Activated naive CD4-positive, alpha-beta T cell treated with anti-CD3 and anti-CD28 coated beads for 36 hours (primary cell): ENCODE measurements at regions not wholly inside any gene's neighbourhood (a gene's known extent, or its start where the extent isn't known, plus 50 kb on each side); places are given as distances from the start of the nearest gene placed in this dataset.

Experiments used
- CTCF ChIA-PET: fragments of 350-600 bp; sonication (Branson Sonifier 250); formaldehyde crosslinking; loops from one replicate; lab custom pipeline; 2021; ENCODE audit warnings: antibody characterized with exemption; lab: Charles Lee
- DNase-seq: peaks from one replicate; pipeline ENCODE4 v3.0.0-alpha.2; 2020
- H3K27ac Mint-ChIP-seq: one replicate; pipeline ENCODE4 v1.8.0; 2021; ENCODE audit warnings: mild to moderate bottlenecking, mixed read lengths
- H3K27me3 Mint-ChIP-seq: one replicate; pipeline ENCODE4 v1.8.0; 2021; ENCODE audit warnings: low read depth, mixed read lengths
- H3K36me3 Mint-ChIP-seq: one replicate; pipeline ENCODE4 v1.8.0; 2021; ENCODE audit warnings: low read depth, mixed read lengths
- H3K4me1 Mint-ChIP-seq: one replicate; pipeline ENCODE4 v1.8.0; 2021; ENCODE audit warnings: low read depth, mixed read lengths
- H3K4me3 Mint-ChIP-seq: one replicate; pipeline ENCODE4 v1.8.0; 2021; ENCODE audit warnings: mild to moderate bottlenecking, moderate library complexity, mixed read lengths
- H3K9me3 Mint-ChIP-seq: one replicate; pipeline ENCODE4 v1.8.0; 2021; ENCODE audit warnings: mixed read lengths
- intact Hi-C: fragments of 100-400 bp; cut with micrococcal nuclease; formaldehyde crosslinking; loops from one replicate; pipeline ENCODE4 v1.15.1; 2023

- no peak for DNase-seq
- intact Hi-C loops = no loop called here
- Mint-ChIP-seq H3K36me3 (no peaks in the 10 kb centered on the region), H3K4me1 (no peaks in the 10 kb centered on the region), H3K9me3 (no peaks in the 10 kb centered on the region), H3K4me3 (no peak overlapping the region), H3K27me3 (peaks cover 2% of the 10 kb centered on the region), H3K27ac (no peak overlapping the region)
- CTCF ChIA-PET = interaction anchor here (0.6 kb wide), 1 partner anchor 1316 kb away, joined by 3 read pairs; no protein-coding TSS in a partner anchor
Measured at GRCh38 chr10:129393812-129394211, 73.2 kb upstream of the MGMT start.

DNA sequence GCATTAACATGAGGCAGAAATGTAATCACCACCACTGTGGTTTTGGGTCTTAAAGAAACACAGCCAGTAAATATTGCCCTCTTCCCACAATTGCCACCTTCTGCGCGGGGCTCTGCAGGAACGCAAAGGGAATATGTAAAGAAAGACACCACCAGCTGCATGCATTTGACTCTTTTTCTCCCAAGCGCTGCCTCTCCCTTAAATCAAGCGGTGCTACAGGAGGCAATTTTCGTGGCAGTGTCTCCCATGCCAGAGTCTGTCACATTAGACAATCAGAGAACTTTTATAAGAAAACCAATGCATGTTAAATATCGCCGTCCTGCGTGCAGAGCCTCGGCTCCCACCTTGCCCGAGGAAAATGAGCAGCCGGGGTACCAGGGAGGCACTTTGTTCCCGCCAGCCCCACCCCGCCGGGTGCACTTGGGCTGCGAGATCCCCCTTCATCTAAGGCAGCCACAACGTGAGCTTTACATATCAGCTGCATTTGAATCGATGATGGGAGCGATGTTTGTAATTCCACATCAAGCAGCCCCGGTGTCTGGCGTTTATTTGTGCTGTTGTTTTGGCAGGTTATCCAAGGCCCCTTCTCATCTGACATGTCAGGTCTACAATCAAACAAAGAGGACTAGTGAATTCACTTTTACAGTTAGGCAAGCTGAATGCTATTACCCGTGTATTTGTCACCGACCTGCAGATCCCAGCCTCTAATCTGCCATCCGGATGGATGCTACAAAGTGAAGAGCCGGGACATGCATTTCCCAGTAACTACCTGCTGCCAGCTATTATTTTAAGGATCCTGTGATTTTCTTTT is 72.3 kb upstream of the MGMT start:
- Mint-ChIP-seq H3K4me1 (no peaks in the 10 kb centered on the region), H3K27ac (no peak overlapping the region), H3K4me3 (no peak overlapping the region), H3K9me3 (no peaks in the 10 kb centered on the region), H3K36me3 (no peaks in the 10 kb centered on the region), H3K27me3 (no peaks in the 10 kb centered on the region)
- intact Hi-C loops = no loop called here
- CTCF ChIA-PET = interaction anchor here (0.6 kb wide), 1 partner anchor 1317 kb away, joined by 3 read pairs; no protein-coding TSS in a partner anchor
- no peak for DNase-seq

DNA sequence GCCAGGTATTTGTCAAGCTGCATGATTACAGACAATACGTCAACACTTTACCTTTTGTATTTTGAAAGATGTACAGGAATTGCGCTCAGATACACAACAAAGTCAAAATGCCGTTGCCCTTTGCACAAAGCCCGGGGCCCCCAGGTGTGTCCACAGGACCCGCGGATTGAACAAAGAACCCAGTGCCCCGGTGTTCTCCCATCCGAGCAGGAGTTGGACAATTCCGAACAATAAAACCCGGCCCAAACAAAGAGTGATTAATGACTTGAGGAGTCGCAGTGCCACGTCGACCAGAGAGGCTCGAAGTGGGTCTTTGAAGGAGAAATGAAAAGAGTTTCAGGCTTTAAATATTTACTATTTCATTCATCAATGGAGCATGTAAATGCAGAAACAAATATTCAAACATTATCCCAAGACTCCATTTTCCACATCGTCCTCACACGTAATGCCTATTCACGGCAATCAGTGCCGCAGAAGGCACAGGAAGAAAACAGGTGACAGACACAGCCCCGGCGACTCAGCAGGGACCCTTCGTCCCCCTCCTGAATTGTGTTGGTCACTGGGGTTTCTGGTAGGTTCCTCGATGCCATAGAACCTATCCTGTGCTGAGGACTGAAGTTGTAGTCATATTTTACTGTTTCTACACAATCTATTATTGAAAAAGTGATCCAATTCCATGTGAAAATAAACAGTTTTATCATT is 70.9 kb upstream of the MGMT start:
- intact Hi-C loops = no loop called here
- DNase-seq = no peak
- Mint-ChIP-seq H3K4me1 (no peaks in the 10 kb centered on the region), H3K4me3 (no peak overlapping the region), H3K27me3 (no peaks in the 10 kb centered on the region), H3K36me3 (no peaks in the 10 kb centered on the region), H3K27ac (no peak overlapping the region), H3K9me3 (no peaks in the 10 kb centered on the region)
- CTCF ChIA-PET = no interaction called here

DNA sequence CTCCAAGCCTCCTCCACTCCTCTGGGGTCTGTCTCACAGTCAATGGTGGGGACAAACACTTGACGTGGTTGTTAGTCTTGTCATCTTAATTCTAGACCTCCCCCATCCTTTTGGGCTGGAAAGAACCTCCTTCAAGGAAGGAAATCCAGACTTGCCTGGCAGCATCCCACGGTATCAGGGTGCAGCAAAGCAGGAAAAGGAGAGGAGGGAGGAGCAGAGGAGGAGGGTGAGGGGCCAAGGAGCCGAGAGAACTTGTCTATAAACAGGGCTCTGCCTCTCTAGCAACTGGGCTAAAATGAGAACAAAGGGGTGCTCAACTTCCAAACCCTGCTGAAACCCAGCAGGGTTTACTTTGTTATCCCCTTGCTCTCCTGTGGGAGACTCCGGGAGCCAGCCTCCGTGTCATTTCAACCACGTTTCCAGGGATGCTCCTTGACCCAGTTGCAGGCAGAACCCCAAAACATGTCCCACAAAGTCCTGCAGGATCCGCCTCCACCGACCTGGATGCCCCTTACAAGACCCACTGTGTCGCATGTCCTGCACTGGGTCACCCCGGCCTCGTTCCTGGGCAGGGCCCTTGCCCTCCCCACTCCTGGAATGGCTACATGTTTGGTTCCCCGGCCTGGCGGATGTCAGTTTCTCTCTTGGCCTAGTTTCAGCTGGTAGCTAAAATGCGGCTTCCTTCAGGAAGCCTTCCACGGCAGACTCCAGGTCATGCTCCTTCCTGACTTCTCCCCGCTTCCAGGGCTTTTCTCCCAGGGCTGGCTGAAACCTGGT is 69.7 kb upstream of the MGMT start:
- H3K9me3 Mint-ChIP-seq = no peaks in the 10 kb centered on the region
- no peaks in the 10 kb centered on the region for H3K36me3 Mint-ChIP-seq
- CTCF ChIA-PET = no interaction called here
- intact Hi-C loops = no loop called here
- H3K27ac Mint-ChIP-seq = no peak overlapping the region
- H3K4me1 Mint-ChIP-seq = no peaks in the 10 kb centered on the region
- DNase-seq = no peak
- H3K27me3 Mint-ChIP-seq = no peaks in the 10 kb centered on the region
- H3K4me3 Mint-ChIP-seq = no peak overlapping the region

DNA sequence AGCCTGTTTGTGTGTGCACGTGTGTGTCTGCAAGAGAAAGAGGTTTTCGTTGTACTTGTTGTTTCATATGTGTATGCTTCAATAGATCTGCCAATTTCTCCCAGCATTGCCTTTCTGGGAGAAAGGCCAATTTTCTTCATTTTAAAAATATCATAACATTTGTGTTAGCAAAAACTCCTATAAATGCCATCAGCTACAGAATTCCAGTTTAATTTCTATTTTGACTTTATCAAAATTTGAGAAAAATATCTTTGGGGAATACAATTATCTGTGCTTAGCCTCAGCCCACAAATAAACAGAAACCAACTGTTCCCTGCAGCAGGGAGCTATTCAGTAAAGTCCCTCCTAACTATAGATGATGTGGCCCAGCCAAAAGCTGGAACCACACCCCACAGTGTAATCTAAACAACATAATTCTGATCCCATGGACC is 68.3 kb upstream of the MGMT start:
- no peaks in the 10 kb centered on the region for H3K4me1 Mint-ChIP-seq
- H3K36me3 Mint-ChIP-seq = no peaks in the 10 kb centered on the region
- no peak for DNase-seq
- no peak overlapping the region for H3K27ac Mint-ChIP-seq
- H3K27me3 Mint-ChIP-seq = no peaks in the 10 kb centered on the region
- no peaks in the 10 kb centered on the region for H3K9me3 Mint-ChIP-seq
- intact Hi-C loops = no loop called here
- no peak overlapping the region for H3K4me3 Mint-ChIP-seq
- CTCF ChIA-PET = interaction anchor here (0.6 kb wide), 1 partner anchor 1370 kb away, joined by 6 read pairs; no protein-coding TSS in a partner anchor

- no peak for DNase-seq
- intact Hi-C loops = no loop called here
- Mint-ChIP-seq H3K27ac (no peak overlapping the region), H3K4me3 (no peak overlapping the region), H3K9me3 (no peaks in the 10 kb centered on the region), H3K36me3 (no peaks in the 10 kb centered on the region), H3K27me3 (no peaks in the 10 kb centered on the region), H3K4me1 (no peaks in the 10 kb centered on the region)
- CTCF ChIA-PET = no interaction called here
Measured at GRCh38 chr10:129400426-129400825, 66.6 kb upstream of the MGMT start.

DNA sequence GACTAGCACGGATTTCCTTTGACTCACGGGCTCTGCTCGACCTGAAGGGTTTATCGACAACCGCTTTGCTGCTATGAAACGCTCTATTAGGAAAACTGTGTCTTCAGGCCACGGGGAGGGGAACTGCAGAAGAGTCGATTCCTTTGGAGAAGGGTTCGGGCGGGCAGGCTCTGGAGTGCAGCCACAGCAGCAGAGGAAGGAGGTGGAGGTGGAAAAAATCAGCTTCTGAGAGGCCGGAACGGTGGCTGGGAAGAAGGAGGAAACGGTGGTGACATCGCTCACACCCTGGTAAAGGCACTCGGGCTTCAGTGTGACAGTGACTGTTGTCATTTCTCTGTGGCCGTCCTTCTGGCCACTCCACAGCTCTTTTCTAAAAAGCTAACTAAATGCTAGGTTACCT is 64.6 kb upstream of the MGMT start:
- no peaks in the 10 kb centered on the region for H3K36me3 Mint-ChIP-seq
- no peak overlapping the region for H3K4me3 Mint-ChIP-seq
- intact Hi-C loops = no loop called here
- H3K4me1 Mint-ChIP-seq = no peaks in the 10 kb centered on the region
- no peaks in the 10 kb centered on the region for H3K9me3 Mint-ChIP-seq
- no peak for DNase-seq
- CTCF ChIA-PET = no interaction called here
- H3K27me3 Mint-ChIP-seq = peaks cover 3% of the 10 kb centered on the region
- no peak overlapping the region for H3K27ac Mint-ChIP-seq

- no peak overlapping the region for H3K4me3 Mint-ChIP-seq
- H3K9me3 Mint-ChIP-seq = no peaks in the 10 kb centered on the region
- H3K36me3 Mint-ChIP-seq = no peaks in the 10 kb centered on the region
- DNase-seq = no peak
- H3K4me1 Mint-ChIP-seq = no peaks in the 10 kb centered on the region
- no peak overlapping the region for H3K27ac Mint-ChIP-seq
- intact Hi-C loops = no loop called here
- H3K27me3 Mint-ChIP-seq = peaks cover 3% of the 10 kb centered on the region
- CTCF ChIA-PET = no interaction called here
Measured at GRCh38 chr10:129404091-129404490, 63.0 kb upstream of the MGMT start.

DNA sequence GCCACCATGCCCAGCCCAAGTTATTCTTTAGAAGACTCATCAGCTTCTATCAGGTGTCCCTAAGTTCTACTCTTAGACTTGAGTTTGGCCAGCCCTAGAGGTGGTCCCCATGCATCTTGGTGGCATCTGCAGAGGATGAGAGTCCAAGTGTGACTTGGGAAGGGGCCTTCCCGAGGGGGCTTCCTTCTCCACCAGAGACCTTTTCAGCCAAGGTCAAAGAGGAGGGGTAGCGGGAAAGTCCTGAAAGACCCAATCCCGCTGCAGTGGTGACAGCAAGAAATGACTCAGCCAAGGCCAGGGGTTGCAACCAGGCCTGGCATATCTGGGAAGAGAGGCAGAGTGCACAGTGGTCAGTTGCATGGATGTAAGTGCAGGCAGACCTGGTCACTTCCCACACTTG is 61.7 kb upstream of the MGMT start:
- Mint-ChIP-seq H3K27ac (no peak overlapping the region), H3K4me1 (no peaks in the 10 kb centered on the region), H3K27me3 (peaks cover 3% of the 10 kb centered on the region), H3K9me3 (no peaks in the 10 kb centered on the region), H3K36me3 (no peaks in the 10 kb centered on the region), H3K4me3 (no peak overlapping the region)
- no peak for DNase-seq
- CTCF ChIA-PET = no interaction called here
- intact Hi-C loops = no loop called here

DNA sequence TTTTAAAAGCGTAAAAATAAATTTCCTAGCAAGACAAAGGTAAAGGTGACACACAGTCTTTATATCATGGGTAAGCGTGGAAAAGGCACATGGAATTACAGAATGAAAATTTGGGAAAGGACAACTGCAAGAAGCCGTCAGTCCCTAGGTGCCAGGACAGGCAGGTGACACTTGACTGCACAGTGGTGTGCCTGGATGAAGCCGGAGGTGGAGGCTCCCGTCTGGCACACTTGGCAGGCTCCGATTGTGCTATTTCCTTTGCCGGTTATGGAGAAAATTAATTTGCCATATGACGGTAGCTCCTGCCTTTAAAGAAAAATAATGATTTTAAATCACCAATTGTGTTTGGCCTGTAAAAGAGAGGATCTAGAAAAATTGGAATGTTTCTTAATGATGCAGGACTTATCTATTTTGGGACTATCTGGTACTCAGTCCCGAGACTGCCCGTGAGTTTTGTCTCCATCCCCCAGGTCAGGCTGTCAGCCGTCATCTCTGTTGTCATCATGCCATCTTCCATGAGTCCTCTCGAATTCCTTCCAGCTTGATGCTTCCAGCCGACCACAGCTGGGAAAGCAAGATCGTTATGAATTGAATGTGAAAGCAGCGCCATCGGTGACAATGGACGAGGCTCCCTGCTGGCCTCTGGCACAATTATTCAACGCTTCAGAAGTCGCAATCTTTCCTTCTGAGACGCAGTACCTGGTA is 56.2 kb upstream of the MGMT start:
- intact Hi-C loops = no loop called here
- Mint-ChIP-seq H3K4me1 (no peaks in the 10 kb centered on the region), H3K4me3 (no peak overlapping the region), H3K9me3 (no peaks in the 10 kb centered on the region), H3K36me3 (no peaks in the 10 kb centered on the region), H3K27ac (no peak overlapping the region), H3K27me3 (peaks cover 3% of the 10 kb centered on the region)
- CTCF ChIA-PET = no interaction called here
- no peak for DNase-seq

GRCh38 chr10:129411393-129411705 is 55.7 kb upstream of the MGMT start:
- Mint-ChIP-seq H3K4me1 (no peaks in the 10 kb centered on the region), H3K9me3 (no peaks in the 10 kb centered on the region), H3K27ac (no peak overlapping the region), H3K36me3 (no peaks in the 10 kb centered on the region), H3K27me3 (peaks cover 1% of the 10 kb centered on the region), H3K4me3 (no peak overlapping the region)
- intact Hi-C loops = no loop called here
- CTCF ChIA-PET = no interaction called here
- no peak for DNase-seq

GRCh38 chr10:129411772-129412171 is 55.3 kb upstream of the MGMT start:
- CTCF ChIA-PET = no interaction called here

More at GRCh38 chr10:129411772-129412171, 55.3 kb upstream of the MGMT start:
- intact Hi-C loops = no loop called here
- no peaks in the 10 kb centered on the region for H3K36me3 Mint-ChIP-seq
- no peak overlapping the region for H3K27ac Mint-ChIP-seq
- H3K4me1 Mint-ChIP-seq = no peaks in the 10 kb centered on the region
- H3K27me3 Mint-ChIP-seq = no peaks in the 10 kb centered on the region
- no peak for DNase-seq
- no peaks in the 10 kb centered on the region for H3K9me3 Mint-ChIP-seq
- H3K4me3 Mint-ChIP-seq = no peak overlapping the region
